NCI-H128 (cell line): ENCODE measurements at regions not wholly inside any gene's neighbourhood (a gene's known extent, or its start where the extent isn't known, plus 50 kb on each side); places are given as distances from the start of the nearest gene placed in this dataset.

Experiments
- DNase-seq: peaks from one replicate; lab custom pipeline; 2025; ENCODE audit not compliant: unreplicated experiment; lab: John Stamatoyannopoulos, UW

DNA sequence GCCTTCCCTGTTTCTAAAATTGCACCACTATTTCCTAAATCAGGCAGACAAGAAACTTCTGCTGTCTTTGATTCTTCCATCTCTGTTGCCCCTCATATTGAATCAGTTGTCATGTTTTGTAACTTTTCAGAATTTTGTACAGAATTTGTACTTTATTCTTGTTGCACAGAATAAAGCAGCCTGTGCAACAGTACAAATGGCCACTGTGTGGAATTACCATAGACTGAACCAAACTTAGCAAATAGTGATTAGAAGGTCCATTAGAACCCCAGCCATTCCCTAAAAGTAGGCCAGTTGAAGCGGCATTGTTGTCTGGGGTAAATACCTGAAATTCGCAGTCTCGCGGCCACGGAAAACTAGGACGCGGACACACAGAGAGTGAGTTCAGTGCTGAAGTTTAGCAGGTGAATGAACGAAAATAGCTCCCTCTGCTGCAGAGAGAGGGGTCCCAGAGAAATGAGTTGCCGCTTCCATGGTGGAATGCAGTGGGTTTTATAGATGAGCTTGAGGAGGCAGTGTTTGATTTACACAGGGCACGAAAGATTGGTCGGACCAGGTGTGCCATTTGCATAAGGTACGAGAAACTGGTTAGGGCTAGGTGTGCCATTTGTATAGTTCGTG, 71.8 kb downstream of the C4orf33 start:
- no peak for DNase-seq

GRCh38 chr4:129172181-129172580, 76.2 kb downstream of the C4orf33 start:
- DNase-seq = no peak

- DNase-seq = no peak
Measured at GRCh38 chr4:129176864-129177263, 80.9 kb downstream of the C4orf33 start.

DNA sequence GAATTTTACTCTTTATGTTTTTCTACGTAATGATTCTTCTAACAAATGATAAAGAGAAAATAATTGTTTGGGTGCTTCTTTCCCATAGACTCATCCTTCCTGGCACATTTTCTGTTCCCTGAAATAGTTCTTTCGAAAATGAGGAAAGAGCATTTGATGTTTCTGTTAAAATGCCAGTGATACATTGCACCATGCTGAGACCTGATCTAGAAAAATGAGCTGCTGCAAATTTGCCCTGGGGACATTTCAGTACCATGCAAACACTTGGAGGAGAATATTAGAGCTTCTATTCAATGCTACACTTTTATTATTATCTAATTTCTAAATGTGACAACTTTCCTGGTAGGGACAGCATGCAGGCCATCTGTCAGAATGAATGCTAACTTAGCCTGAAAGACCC, 83.3 kb downstream of the C4orf33 start:
- no peak for DNase-seq

GRCh38 chr4:129189630-129190029, 93.7 kb downstream of the C4orf33 start:
- no peak for DNase-seq

DNA sequence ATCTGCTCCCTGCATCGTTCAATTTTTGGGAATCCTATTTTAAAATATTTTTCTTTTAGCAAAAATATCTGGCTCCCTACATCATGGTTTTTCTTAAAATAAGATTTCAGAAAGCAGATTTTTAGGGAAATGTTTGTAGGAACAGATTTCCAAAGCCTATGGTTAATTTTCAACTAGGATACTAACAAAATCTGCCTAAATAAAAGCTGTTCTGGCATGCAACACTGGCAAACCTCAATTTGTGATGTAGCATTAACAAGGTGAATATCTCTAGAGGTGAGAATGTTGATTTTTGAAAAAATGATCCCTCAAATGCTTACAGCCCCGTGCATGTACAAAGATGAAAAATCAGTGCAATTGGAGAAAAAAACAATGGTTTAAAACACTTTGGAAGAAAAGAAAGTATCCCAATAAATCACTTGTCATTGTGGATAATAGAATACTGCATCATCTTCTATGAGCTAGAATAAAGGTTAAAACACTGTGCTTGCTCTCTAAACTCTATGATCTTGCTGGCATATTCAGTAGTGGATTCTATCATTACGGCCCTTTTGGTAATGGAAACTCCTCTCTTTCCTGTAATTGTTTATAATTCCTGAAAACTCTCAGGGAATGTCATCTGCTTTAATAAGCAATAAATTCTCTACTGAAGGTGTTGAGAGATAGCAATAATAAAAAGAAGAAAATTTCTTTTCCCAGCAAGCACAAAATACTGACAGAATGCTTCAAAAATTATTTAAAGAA, 97.6 kb downstream of the C4orf33 start:
- no peak for DNase-seq

- no peak for DNase-seq
Measured at GRCh38 chr4:129208481-129208880, 112.5 kb downstream of the C4orf33 start.

GRCh38 chr4:129213692-129214091, 117.7 kb downstream of the C4orf33 start:
- no peak for DNase-seq

GRCh38 chr4:129218360-129218759, 122.4 kb downstream of the C4orf33 start:
- no peak for DNase-seq

DNA sequence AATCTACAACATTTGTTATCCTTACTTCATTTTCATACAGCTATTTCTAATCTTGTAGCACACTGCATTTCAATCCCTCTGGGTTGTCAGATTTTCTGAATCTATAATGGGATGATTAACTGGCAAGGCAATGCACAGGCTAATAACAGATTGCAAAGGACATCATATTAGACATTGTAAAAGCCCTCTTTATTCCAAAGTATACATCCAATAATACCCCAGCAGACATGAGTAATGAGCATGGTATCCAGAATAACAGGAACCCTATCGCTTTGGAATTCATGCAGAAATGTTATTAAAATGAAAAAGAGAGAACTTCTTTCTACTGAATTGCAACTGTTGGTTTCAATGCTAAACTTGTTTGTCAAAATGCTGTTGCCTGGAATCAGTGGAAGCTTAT, 122.9 kb downstream of the C4orf33 start:
- DNase-seq = no peak

GRCh38 chr4:129220254-129220653, 124.3 kb downstream of the C4orf33 start:
- no peak for DNase-seq

DNA sequence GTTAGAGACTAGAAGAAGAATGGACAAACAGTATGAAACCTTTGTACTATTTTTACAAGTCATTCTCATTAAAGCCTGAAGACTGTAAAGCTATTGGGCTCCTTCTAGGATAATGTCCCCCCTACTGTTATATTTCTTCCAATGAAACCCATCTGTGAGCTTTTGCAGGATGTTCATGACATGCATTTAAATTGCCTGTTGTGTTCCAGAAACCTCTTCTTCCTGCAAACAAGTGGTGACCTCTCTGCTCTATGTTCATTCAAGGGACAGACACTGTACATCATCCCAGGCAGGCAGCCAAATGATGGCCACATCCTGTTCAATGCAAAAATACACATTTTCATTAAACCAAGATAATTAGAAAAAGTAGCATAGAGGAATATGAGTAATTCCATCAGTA, 128.0 kb downstream of the C4orf33 start:
- DNase-seq = no peak

- no peak for DNase-seq
Measured at GRCh38 chr4:129230846-129231245, 134.9 kb downstream of the C4orf33 start.

DNA sequence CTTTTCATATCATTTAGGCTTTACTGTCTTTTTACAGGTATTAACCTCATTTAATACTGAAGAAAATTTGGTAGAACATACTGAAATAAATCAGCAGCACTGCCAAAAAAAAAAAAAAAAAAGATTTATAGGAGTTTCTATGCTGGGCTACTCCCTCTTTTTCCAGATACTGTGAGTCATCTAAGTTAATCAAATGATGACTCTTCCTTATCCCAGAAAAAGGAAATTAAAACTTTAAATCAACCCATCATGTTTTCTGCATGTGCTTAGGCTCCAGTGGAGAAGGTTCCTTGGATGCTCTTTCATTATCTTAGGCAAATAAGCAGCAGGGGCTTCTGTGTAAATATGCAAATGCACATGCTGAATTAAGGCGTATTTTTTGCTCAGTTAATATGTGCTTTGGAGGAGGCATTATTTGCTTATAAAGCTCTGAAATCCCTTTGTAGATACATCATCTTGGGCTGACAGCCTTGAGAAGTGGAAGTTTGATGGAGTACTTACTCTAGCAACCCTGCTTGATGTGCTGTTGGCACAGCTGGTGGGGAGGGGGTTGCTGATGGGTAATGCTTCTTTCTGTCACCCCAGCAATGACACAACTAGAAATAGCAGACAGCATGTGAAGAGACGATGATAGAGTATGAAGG, 136.1 kb downstream of the C4orf33 start:
- DNase-seq = no peak

- DNase-seq = no peak
Measured at GRCh38 chr4:129232589-129233337, 136.8 kb downstream of the C4orf33 start.

DNA sequence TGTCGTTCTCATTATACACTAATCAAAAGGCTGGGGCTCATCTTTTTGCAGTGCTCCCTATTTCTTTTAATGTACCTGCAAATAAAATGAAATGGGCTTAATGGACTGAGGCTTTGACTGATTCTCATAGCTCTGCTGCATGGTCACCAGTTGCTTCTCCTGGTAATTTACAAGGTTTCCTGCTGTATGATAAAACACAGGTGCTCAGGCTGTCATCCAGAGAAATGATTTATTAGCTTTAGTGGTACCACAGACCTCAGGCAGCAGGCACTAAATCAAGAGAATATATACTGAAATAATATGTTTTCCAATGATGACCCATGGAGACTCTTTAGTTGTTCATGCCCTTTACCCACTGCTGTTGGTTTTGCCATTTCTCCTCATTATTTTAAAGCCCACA, 137.7 kb downstream of the C4orf33 start:
- no peak for DNase-seq

GRCh38 chr4:129236351-129236750, 140.4 kb downstream of the C4orf33 start:
- DNase-seq = no peak

GRCh38 chr4:129239088-129239487, 143.1 kb downstream of the C4orf33 start:
- no peak for DNase-seq

GRCh38 chr4:129240816-129241215, 144.9 kb downstream of the C4orf33 start:
- DNase-seq = peak; percentile 12

- DNase-seq = no peak
Measured at GRCh38 chr4:129246145-129246544, 150.2 kb downstream of the C4orf33 start.

DNA sequence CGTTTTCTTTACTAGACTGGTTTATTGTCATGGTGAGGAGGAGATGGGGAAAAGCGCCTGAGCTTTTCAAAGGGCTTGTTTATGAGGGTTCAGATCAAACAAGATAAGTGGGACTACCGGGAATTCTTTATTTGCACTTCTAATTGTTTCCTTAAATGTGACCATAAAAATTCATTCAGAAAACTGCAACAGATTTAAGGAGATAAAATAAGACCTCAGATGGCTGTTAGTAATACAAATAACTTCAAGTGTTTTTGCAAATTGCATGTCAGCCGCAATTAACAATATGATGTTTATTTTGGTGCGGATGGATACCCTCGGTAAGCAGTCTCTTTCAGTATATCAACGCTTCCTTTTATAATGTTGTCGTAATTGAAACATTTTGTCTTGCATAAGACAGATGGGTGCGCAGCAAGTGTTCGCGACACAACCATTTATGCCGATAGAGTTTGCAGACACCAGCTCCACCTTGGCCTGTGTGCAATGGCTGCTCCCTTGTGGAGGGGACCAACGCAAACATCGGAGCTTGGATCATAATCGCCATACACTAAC, 151.0 kb downstream of the C4orf33 start:
- peak; percentile 83 for DNase-seq
